ENCODE measurements at regions not wholly inside any gene's neighbourhood (a gene's known extent, or its start where the extent isn't known, plus 50 kb on each side); places are given as distances from the start of the nearest gene placed in this dataset.

DNA sequence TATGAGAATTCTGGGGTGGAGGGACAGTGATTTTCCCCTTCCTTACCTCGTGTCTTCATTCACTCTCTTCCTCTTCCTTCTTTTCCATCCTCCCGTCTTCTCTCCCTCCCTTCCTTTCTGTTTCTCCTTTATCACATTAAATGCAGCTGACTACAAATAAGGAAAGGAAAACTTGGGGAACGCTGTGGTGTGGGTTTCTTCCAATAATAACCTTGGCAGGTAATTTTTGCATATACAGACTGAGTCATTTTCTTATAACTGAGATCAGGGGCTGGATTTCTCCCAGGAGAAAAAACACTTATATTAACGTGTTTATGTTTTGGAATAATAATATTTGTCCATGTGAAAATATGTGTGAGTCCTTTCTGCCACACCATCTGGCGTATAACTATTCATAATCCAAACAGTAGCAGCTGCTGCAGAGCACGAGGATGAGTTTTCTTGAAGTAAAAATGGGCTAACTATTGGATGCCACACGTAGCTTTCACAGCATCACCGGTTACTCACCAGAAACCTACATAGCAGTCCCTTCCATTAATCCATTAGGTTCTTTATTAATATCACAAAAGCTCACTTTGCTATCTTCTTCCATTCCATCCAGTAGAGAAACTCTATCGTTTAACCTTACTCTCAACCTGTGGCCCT lies 139.2 kb upstream of the SASH1 start:
- H3K27me3 Mint-ChIP-seq: peaks cover 86% of the 10 kb centered on the region
- no peak for DNase-seq
- peak overlapping the region; percentile 84 for H3K27ac Mint-ChIP-seq
- peaks cover 8% of the 10 kb centered on the region for H3K9me3 Mint-ChIP-seq
- CTCF ChIA-PET: interaction anchor here (1.2 kb wide), 1 partner anchor 26 kb away, joined by 3 read pairs; no protein-coding TSS in a partner anchor
- POLR2A ChIA-PET: no interaction called here
- peak overlapping the region; percentile 62 for H3K4me3 Mint-ChIP-seq
- H3K4me1 Mint-ChIP-seq: peaks cover 28% of the 10 kb centered on the region
- H3K36me3 Mint-ChIP-seq (ENCODE audit: low read depth): no peaks in the 10 kb centered on the region

- Mint-ChIP-seq H3K27ac (peak overlapping the region; percentile 84), H3K9me3 (peaks cover 8% of the 10 kb centered on the region), H3K4me3 (peak overlapping the region; percentile 62), H3K27me3 (peaks cover 86% of the 10 kb centered on the region), H3K4me1 (peaks cover 28% of the 10 kb centered on the region), H3K36me3 (ENCODE audit: low read depth) (no peaks in the 10 kb centered on the region)
- peak; percentile 89 for DNase-seq
- CTCF ChIA-PET: interaction anchor here (1.2 kb wide), 1 partner anchor 27 kb away, joined by 3 read pairs; no protein-coding TSS in a partner anchor
- POLR2A ChIA-PET: no interaction called here
Measured at GRCh38 chr6:148203970-148204369, 138.7 kb upstream of the SASH1 start.

DNA sequence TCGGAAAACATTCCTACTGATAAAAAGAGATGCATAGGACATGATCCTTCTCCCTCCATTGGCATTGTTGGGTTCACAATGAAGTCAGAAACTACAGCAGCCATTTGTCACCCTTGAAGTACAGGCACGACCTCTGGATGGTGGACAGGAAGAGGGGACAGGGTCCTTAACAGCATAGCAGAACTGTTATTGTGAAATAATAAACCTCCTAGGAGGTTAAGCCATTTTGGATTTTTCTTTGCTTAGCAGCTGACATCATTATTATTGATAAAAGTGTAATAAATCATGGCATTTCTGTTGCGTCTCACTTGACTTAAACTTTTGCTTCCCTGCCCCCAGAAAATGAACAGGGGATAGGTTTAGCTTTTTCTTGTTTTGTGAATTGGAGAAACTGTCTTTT lies 134.3 kb upstream of the SASH1 start:
- H3K27me3 Mint-ChIP-seq: peaks cover 86% of the 10 kb centered on the region
- CTCF ChIA-PET: interaction anchor here (1.1 kb wide), 1 partner anchor 15 kb away, joined by 3 read pairs; no protein-coding TSS in a partner anchor
- no peaks in the 10 kb centered on the region for H3K36me3 Mint-ChIP-seq (ENCODE audit: low read depth)
- H3K4me3 Mint-ChIP-seq: no peak overlapping the region
- DNase-seq: no peak
- peaks cover 23% of the 10 kb centered on the region for H3K4me1 Mint-ChIP-seq
- H3K27ac Mint-ChIP-seq: no peak overlapping the region
- POLR2A ChIA-PET: no interaction called here
- H3K9me3 Mint-ChIP-seq: peaks cover 8% of the 10 kb centered on the region

- H3K4me1 Mint-ChIP-seq: no peaks in the 10 kb centered on the region
- H3K36me3 Mint-ChIP-seq (ENCODE audit: low read depth): no peaks in the 10 kb centered on the region
- H3K4me3 Mint-ChIP-seq: no peak overlapping the region
- DNase-seq: no peak
- no peak overlapping the region for H3K27ac Mint-ChIP-seq
- ChIA-PET POLR2A (no interaction called here), CTCF (interaction anchor here (0.6 kb wide), 1 partner anchor 1134 kb away, joined by 4 read pairs; no protein-coding TSS in a partner anchor)
- H3K9me3 Mint-ChIP-seq: no peaks in the 10 kb centered on the region
- H3K27me3 Mint-ChIP-seq: peaks cover 83% of the 10 kb centered on the region
Measured at GRCh38 chr6:148211777-148212324, 130.8 kb upstream of the SASH1 start.

DNA sequence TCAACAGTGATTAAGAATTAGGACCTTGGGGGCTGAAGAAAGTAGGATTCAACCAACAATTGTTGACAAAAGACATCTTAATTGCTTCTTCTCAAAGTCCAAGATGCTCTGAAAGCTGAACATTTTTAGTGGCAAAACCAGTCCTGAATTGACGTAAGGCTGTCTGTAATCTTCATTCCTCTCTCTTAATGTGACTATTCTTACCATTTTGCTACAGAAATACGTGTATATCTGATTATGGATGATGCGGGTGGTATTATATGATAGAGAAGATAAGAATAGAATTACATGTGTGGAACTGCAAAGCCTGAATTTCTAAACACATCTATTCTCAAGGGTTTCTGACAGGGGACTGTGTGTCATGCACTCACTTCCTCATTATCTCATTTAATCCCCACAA lies 130.3 kb upstream of the SASH1 start:
- Mint-ChIP-seq H3K4me3 (no peak overlapping the region), H3K36me3 (ENCODE audit: low read depth) (no peaks in the 10 kb centered on the region), H3K4me1 (no peaks in the 10 kb centered on the region), H3K27ac (no peak overlapping the region), H3K27me3 (peaks cover 83% of the 10 kb centered on the region), H3K9me3 (no peaks in the 10 kb centered on the region)
- ChIA-PET POLR2A (no interaction called here), CTCF (no interaction called here)
- no peak for DNase-seq

DNA sequence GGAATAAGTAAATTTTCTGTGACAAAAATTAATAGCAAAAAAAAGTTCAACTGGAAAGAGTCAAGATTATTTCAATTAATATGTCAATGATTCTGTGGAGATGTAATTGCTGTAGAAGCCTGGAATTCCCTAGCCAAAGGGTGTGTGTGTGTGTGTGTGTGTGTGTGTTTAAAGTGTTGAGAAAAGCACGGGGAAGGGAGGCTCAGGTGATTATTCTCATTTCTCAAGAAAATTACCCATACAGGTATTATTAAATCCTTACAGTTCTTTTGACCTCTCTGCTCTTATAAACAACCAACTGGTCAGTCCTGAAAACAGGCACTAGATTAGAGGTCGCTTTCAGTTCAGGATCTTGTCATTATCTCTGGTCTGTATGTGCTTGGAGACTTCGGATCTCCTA lies 129.3 kb upstream of the SASH1 start:
- H3K27me3 Mint-ChIP-seq: peaks cover 78% of the 10 kb centered on the region
- no peak overlapping the region for H3K4me3 Mint-ChIP-seq
- CTCF ChIA-PET: no interaction called here

DNA sequence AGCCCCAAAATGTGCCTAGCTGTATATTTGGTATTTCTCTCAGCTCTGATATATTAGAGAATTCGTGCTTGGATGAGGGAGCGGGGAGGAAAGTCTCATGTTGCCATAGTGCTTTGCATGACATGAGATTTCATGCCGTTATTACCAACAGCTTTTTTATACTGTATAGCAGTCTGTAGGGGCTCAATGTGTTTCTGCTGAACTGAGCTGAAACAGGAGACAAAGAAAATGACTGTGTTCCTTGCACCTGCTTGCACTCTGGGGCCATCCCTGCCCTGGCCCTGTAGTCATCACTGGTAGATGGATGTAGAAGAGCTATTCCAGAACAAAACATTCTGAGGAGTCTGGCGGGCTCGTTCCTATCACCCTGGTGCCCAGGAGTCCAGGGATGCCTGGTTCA lies 128.0 kb upstream of the SASH1 start:
- Mint-ChIP-seq H3K36me3 (ENCODE audit: low read depth) (no peaks in the 10 kb centered on the region), H3K27me3 (peaks cover 72% of the 10 kb centered on the region)

More for the DNA sequence above, 129.3 kb upstream of the SASH1 start:
- Mint-ChIP-seq H3K9me3 (no peaks in the 10 kb centered on the region), H3K27ac (no peak overlapping the region), H3K4me1 (no peaks in the 10 kb centered on the region), H3K36me3 (ENCODE audit: low read depth) (no peaks in the 10 kb centered on the region)
- no peak for DNase-seq
- POLR2A ChIA-PET: no interaction called here

GRCh38 chr6:148217051-148217450 lies 125.6 kb upstream of the SASH1 start:
- ChIA-PET CTCF (interaction anchor here (1.0 kb wide), 1 partner anchor 66 kb away, joined by 3 read pairs; no protein-coding TSS in a partner anchor), POLR2A (no interaction called here)
- DNase-seq: no peak
- Mint-ChIP-seq H3K27me3 (peaks cover 69% of the 10 kb centered on the region), H3K9me3 (no peaks in the 10 kb centered on the region), H3K27ac (no peak overlapping the region), H3K36me3 (ENCODE audit: low read depth) (no peaks in the 10 kb centered on the region), H3K4me1 (no peaks in the 10 kb centered on the region), H3K4me3 (no peak overlapping the region)

More for the DNA sequence above, 128.0 kb upstream of the SASH1 start:
- ChIA-PET CTCF (no interaction called here), POLR2A (no interaction called here)
- H3K4me1 Mint-ChIP-seq: no peaks in the 10 kb centered on the region
- DNase-seq: no peak
- no peak overlapping the region for H3K4me3 Mint-ChIP-seq
- no peaks in the 10 kb centered on the region for H3K9me3 Mint-ChIP-seq
- H3K27ac Mint-ChIP-seq: no peak overlapping the region

GRCh38 chr6:148217921-148218320 lies 124.7 kb upstream of the SASH1 start:
- Mint-ChIP-seq H3K27me3 (peaks cover 68% of the 10 kb centered on the region), H3K9me3 (no peaks in the 10 kb centered on the region)
- CTCF ChIA-PET: interaction anchor here (1.0 kb wide), 1 partner anchor 66 kb away, joined by 3 read pairs; no protein-coding TSS in a partner anchor

DNA sequence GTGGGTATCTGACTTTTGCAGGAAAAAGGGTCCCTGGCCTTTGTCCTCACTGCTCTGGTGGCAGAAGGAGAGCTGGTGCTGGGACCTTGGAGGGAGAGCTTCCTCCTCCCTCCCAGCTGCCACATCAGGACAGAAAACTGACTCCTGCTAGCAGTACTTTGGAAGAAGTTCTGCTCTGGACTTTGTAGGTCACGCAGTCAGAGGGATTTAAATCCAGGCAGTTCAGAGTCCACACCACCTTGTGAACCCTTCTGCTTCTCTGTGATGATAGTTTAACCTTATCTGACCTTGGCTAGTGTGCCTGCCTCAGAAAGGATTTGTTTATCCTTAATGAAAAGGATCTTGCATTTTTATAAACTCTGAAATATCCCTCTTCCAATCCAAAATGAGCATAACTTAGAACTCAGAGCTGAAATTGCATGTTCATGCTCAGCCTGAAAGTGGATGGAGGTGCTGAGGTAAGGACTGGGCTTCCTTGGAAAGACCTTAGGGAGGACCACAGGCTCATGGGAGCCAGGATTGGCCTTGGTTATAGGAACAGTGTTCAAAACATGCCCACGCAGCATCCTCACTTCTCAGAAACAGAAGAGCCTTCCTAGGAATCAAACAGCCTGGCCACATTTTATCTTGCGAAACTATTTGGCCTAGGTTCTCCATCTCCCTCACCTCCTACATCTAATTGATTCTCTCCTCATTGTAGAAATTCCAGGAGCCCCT lies 123.9 kb upstream of the SASH1 start:
- ChIA-PET POLR2A (no interaction called here), CTCF (no interaction called here)
- no peaks in the 10 kb centered on the region for H3K4me1 Mint-ChIP-seq
- no peak overlapping the region for H3K27ac Mint-ChIP-seq
- H3K9me3 Mint-ChIP-seq: no peaks in the 10 kb centered on the region
- peaks cover 63% of the 10 kb centered on the region for H3K27me3 Mint-ChIP-seq
- no peaks in the 10 kb centered on the region for H3K36me3 Mint-ChIP-seq (ENCODE audit: low read depth)
- H3K4me3 Mint-ChIP-seq: no peak overlapping the region
- no peak for DNase-seq

More at GRCh38 chr6:148217921-148218320, 124.7 kb upstream of the SASH1 start:
- DNase-seq: no peak
- POLR2A ChIA-PET: no interaction called here
- H3K36me3 Mint-ChIP-seq (ENCODE audit: low read depth): no peaks in the 10 kb centered on the region
- no peak overlapping the region for H3K4me3 Mint-ChIP-seq
- H3K4me1 Mint-ChIP-seq: no peaks in the 10 kb centered on the region
- H3K27ac Mint-ChIP-seq: no peak overlapping the region

DNA sequence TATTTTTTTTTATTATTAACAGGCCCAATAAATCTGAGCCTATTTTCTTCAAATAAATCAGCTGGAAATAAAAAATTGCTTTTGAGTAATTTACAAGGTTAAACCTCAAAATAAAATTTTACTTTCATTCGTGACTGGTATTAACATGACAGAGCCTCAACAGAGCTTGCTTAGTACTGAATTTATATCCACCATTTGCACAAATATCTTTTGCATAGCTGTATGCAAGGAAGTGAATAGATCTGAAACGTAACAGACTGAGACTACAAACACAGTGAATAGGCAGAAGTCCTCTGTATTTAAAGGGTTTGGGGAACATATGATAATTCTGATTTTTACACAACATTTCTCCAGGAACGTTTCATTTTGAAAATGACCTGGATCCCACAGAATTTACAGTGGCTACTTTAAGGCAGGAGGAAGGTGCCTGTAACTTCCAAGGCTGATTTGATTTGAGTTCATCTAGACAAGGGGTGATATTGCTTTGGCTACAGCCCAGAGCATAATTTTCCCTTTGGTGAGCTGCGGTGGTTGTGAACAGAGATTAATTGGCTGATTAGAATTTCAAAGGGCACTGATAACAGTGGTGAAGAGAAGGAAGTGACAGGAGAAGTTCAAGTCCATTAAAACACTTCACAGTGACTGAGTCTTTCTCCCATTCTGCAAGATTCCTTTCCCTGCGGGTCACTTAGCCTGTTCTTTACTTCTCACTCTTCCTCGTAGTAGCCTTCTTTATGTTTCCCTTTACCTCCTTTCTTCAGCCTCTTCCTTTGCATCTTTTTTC lies 121.2 kb upstream of the SASH1 start:
- Mint-ChIP-seq H3K27me3 (peaks cover 45% of the 10 kb centered on the region), H3K4me1 (no peaks in the 10 kb centered on the region), H3K27ac (no peak overlapping the region), H3K36me3 (ENCODE audit: low read depth) (no peaks in the 10 kb centered on the region), H3K4me3 (no peak overlapping the region), H3K9me3 (no peaks in the 10 kb centered on the region)
- ChIA-PET CTCF (interaction anchor here (0.8 kb wide), 1 partner anchor 14 kb away, joined by 3 read pairs; no protein-coding TSS in a partner anchor), POLR2A (no interaction called here)
- no peak for DNase-seq

DNA sequence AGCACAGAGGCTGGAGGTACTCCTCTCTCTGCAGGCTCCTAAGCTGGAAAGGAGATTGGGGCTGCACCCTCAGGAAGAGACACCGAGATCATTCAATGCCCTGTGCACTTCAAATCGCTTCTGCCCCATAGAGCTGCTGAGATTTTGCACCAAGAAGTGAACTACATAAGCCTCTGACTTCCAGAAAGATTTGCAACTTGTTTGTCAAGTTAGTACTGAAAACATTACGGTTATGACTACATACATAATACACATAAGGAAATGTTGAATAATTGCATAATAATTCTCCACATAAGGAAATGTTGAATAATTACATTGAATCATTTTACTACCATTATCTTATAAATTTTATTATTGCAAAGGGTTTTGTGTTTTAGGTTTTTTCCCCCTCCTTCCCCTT lies 120.3 kb upstream of the SASH1 start:
- Mint-ChIP-seq H3K9me3 (no peaks in the 10 kb centered on the region), H3K27me3 (peaks cover 42% of the 10 kb centered on the region), H3K36me3 (ENCODE audit: low read depth) (no peaks in the 10 kb centered on the region), H3K27ac (no peak overlapping the region), H3K4me3 (no peak overlapping the region), H3K4me1 (no peaks in the 10 kb centered on the region)
- POLR2A ChIA-PET: no interaction called here
- no peak for DNase-seq
- CTCF ChIA-PET: no interaction called here

GRCh38 chr6:148222846-148223245 lies 119.8 kb upstream of the SASH1 start:
- CTCF ChIA-PET: no interaction called here
- Mint-ChIP-seq H3K4me3 (no peak overlapping the region), H3K4me1 (no peaks in the 10 kb centered on the region), H3K36me3 (ENCODE audit: low read depth) (no peaks in the 10 kb centered on the region), H3K27me3 (peaks cover 44% of the 10 kb centered on the region), H3K9me3 (no peaks in the 10 kb centered on the region), H3K27ac (no peak overlapping the region)
- POLR2A ChIA-PET: no interaction called here
- DNase-seq: no peak
